Vagina (tissue), 2 donors: ENCODE measurements at regions not wholly inside any gene's neighbourhood (a gene's known extent, or its start where the extent isn't known, plus 50 kb on each side); places are given as distances from the start of the nearest gene placed in this dataset.

Experiments
- DNase-seq, 2 donors: peaks; one replicate each; pipeline ENCODE4 v3.0.0-alpha.2; 2017; ENCODE audit errors: extremely low spot score in 2 of 2
- H3K27ac ChIP-seq: fragments of 200-600 bp; sonication (generic); one replicate; pipeline ENCODE4 v1.5.1; 2019
- H3K27me3 ChIP-seq: fragments of 200-600 bp; sonication (generic); one replicate; pipeline ENCODE4 v1.5.1; 2019
- H3K36me3 ChIP-seq, 2 donors: fragments of 200-600 bp; sonication (generic); one replicate each; pipeline ENCODE4 v1.5.1; 2017 to 2019
- H3K4me1 ChIP-seq: fragments of 200-600 bp; sonication (generic); one replicate; pipeline ENCODE4 v1.5.1; 2019
- H3K4me3 ChIP-seq, 2 donors: fragments of 200-600 bp; sonication (generic); 1 replicate in 1 of 2; 2 replicates in 1 of 2; pipeline ENCODE4 v1.5.1; 2016 to 2019
- H3K9me3 ChIP-seq: fragments of 200-600 bp; sonication (generic); one replicate; pipeline ENCODE4 v1.5.1; 2019
- CTCF ChIP-seq, 3 experiments: fragments of 450-650 bp in 2 of 3; fragments of 200-600 bp in 1 of 3; sonication (generic) in 1 of 3; IDR thresholded peaks; one replicate each; pipeline ENCODE4 v1.5.1; 2017 to 2019; ENCODE audit warnings: antibody characterized with exemption in 3 of 3, mild to moderate bottlenecking in 2 of 3, moderate library complexity in 2 of 3
- POLR2A ChIP-seq, 2 donors: fragments of 450-650 bp; IDR thresholded peaks; one replicate each; pipeline ENCODE4 v1.6.1; 2017; ENCODE audit warnings: antibody characterized with exemption in 2 of 2, mild to moderate bottlenecking in 2 of 2, moderate library complexity in 2 of 2
- POLR2AphosphoS5 ChIP-seq, 2 donors: sonication (generic); formaldehyde crosslinking; IDR thresholded peaks; one replicate each; pipeline ENCODE4 v1.9.0; 2017; ENCODE audit warnings: antibody characterized with exemption in 2 of 2, mild to moderate bottlenecking in 2 of 2, low read depth in 1 of 2; ENCODE audit not compliant: insufficient read depth in 1 of 2
- intact Hi-C: fragments of 100-400 bp; cut with DNase I; formaldehyde crosslinking; loops from one replicate; pipeline ENCODE4 v1.15.1; 2023

DNA sequence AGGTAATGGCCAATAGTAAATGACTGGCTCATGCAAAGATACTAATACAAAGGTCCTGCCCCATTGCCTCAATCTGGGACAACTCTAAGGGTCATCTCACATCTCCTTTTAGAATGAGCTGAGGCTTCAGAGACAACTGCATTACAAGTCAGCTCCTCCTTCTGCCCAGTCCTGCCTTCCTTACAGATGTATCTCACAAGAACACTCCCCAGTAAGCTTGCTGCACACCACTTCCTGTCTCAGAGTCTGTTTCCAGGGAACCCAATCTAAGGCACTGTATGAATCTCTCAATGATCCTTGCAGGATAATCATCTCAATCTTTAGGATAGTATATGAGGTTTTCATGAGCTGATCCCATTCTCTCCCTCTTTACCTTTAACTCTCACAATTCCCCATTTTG, 57.8 kb upstream of the ZDHHC17 start:
- TF ChIP-seq POLR2AphosphoS5 (IDR thresholded peaks at IDR 0.05; ENCODE audit: insufficient read depth in 1 of 2, low read depth in 1 of 2) (no peak), CTCF (IDR thresholded peaks at IDR 0.05) (no peak), POLR2A (IDR thresholded peaks at IDR 0.05) (no peak)

GRCh38 chr12:76706761-76707160, 57.2 kb upstream of the ZDHHC17 start:
- Histone ChIP-seq H3K36me3 (no peaks in the 10 kb centered on the region), H3K4me3 (no peak overlapping the region), H3K27me3 (no peaks in the 10 kb centered on the region), H3K9me3 (no peaks in the 10 kb centered on the region), H3K4me1 (no peaks in the 10 kb centered on the region), H3K27ac (no peak overlapping the region)
- TF ChIP-seq POLR2AphosphoS5 (IDR thresholded peaks at IDR 0.05; ENCODE audit: insufficient read depth in 1 of 2, low read depth in 1 of 2) (no peak), CTCF (IDR thresholded peaks at IDR 0.05) (no peak), POLR2A (IDR thresholded peaks at IDR 0.05) (no peak)
- DNase-seq, result no peak
- intact Hi-C loops, result no loop called here

More for the DNA sequence above, 57.8 kb upstream of the ZDHHC17 start:
- H3K27ac ChIP-seq, result no peak overlapping the region
- no peaks in the 10 kb centered on the region for H3K4me1 ChIP-seq
- no peaks in the 10 kb centered on the region for H3K27me3 ChIP-seq
- no peaks in the 10 kb centered on the region for H3K9me3 ChIP-seq
- DNase-seq, result no peak
- H3K4me3 ChIP-seq, result no peak overlapping the region
- intact Hi-C loops, result no loop called here
- no peaks in the 10 kb centered on the region for H3K36me3 ChIP-seq

DNA sequence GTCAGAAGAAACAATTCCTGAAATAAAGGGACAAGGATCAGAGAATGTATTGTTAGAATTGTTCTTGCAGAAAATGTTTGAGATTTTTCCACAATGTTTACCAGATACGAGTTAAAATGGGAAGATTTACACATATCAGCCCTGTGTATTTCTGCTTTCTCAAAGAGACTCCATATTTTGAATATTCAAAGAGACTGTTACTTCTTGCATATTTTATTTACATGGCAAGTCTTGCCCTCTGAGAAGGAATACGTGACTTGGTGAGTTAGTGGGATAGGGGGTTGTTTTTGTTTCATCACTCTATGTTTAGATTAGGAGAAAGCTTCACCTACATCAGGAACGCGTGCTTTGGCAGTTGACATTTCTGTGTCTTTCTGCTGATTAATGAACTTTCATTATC, 56.1 kb upstream of the ZDHHC17 start:
- no peaks in the 10 kb centered on the region for H3K4me1 ChIP-seq
- intact Hi-C loops, result no loop called here
- no peaks in the 10 kb centered on the region for H3K9me3 ChIP-seq
- no peak overlapping the region for H3K4me3 ChIP-seq
- DNase-seq, result no peak
- TF ChIP-seq POLR2A (IDR thresholded peaks at IDR 0.05), result no peak
- TF ChIP-seq POLR2AphosphoS5 (IDR thresholded peaks at IDR 0.05; ENCODE audit: insufficient read depth in 1 of 2, low read depth in 1 of 2), result no peak
- no peak for TF ChIP-seq CTCF (IDR thresholded peaks at IDR 0.05)
- H3K36me3 ChIP-seq, result no peaks in the 10 kb centered on the region
- H3K27me3 ChIP-seq, result no peaks in the 10 kb centered on the region
- H3K27ac ChIP-seq, result no peak overlapping the region

- intact Hi-C loops, result no loop called here
- Histone ChIP-seq H3K27ac (no peak overlapping the region), H3K4me1 (no peaks in the 10 kb centered on the region), H3K36me3 (no peaks in the 10 kb centered on the region), H3K27me3 (no peaks in the 10 kb centered on the region), H3K4me3 (no peak overlapping the region), H3K9me3 (no peaks in the 10 kb centered on the region)
- DNase-seq, result no peak
- TF ChIP-seq POLR2AphosphoS5 (IDR thresholded peaks at IDR 0.05; ENCODE audit: insufficient read depth in 1 of 2, low read depth in 1 of 2), result no peak
These were observed 55.6 kb upstream of the ZDHHC17 start for GRCh38 chr12:76708296-76708695.

GRCh38 chr12:76711241-76711640, 52.7 kb upstream of the ZDHHC17 start:
- intact Hi-C loops, result no loop called here
- no peaks in the 10 kb centered on the region for H3K27me3 ChIP-seq
- H3K9me3 ChIP-seq, result no peaks in the 10 kb centered on the region
- TF ChIP-seq CTCF (IDR thresholded peaks at IDR 0.05), result no peak
- no peak for TF ChIP-seq POLR2AphosphoS5 (IDR thresholded peaks at IDR 0.05; ENCODE audit: insufficient read depth in 1 of 2, low read depth in 1 of 2)
- TF ChIP-seq POLR2A (IDR thresholded peaks at IDR 0.05), result no peak
- DNase-seq, result no peak
- no peak overlapping the region for H3K27ac ChIP-seq
- no peaks in the 10 kb centered on the region for H3K4me1 ChIP-seq
- H3K36me3 ChIP-seq, result no peaks in the 10 kb centered on the region
- no peak overlapping the region for H3K4me3 ChIP-seq

DNA sequence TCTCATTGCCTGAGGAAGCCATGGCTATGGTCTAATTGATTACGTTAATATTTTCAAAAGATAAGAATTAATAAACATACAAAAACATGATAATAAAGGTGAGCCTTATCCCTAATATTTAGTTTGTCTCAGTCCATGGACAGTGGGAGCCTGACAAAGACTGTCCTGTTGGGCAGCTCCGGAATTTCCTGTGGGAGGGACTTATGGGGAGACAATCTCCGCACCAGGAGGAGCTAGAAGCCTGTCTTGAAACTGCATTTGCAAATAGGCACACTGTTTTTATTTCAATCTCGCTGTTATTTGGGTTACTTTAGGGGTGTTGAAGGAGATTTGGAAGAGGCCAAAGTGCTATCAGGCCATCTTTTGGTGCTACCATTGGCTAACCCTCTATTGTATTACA, 50.8 kb upstream of the ZDHHC17 start:
- intact Hi-C loops, result no loop called here
- no peaks in the 10 kb centered on the region for H3K27me3 ChIP-seq

More for the DNA sequence above, 50.8 kb upstream of the ZDHHC17 start:
- Histone ChIP-seq H3K4me3 (no peak overlapping the region), H3K27ac (no peak overlapping the region), H3K4me1 (no peaks in the 10 kb centered on the region), H3K36me3 (no peaks in the 10 kb centered on the region), H3K9me3 (no peaks in the 10 kb centered on the region)
- DNase-seq, result no peak
- no peak for TF ChIP-seq POLR2AphosphoS5 (IDR thresholded peaks at IDR 0.05; ENCODE audit: insufficient read depth in 1 of 2, low read depth in 1 of 2)
- TF ChIP-seq CTCF (IDR thresholded peaks at IDR 0.05), result no peak
- TF ChIP-seq POLR2A (IDR thresholded peaks at IDR 0.05), result no peak
